Mucosa of descending colon (tissue), 3 donors: ENCODE measurements at regions not wholly inside any gene's neighbourhood (a gene's known extent, or its start where the extent isn't known, plus 50 kb on each side); places are given as distances from the start of the nearest gene placed in this dataset.

Experiments
- ATAC-seq: fragments of 200-7000 bp; cut with Tn5 transposase; one replicate; pipeline ENCODE4 v1.9.1; 2020; ENCODE audit warnings: mild to moderate bottlenecking, moderate library complexity
- DNase-seq, 3 donors: peaks; one replicate each; pipeline ENCODE4 v3.0.0-alpha.2; 2020
- H3K36me3 ChIP-seq: fragments of 200-600 bp; one replicate; pipeline ENCODE4 v1.8.0; 2021; ENCODE audit warnings: low read depth, mild to moderate bottlenecking
- H3K4me1 ChIP-seq: fragments of 200-600 bp; one replicate; pipeline ENCODE4 v1.8.0; 2021; ENCODE audit warnings: low read depth, mild to moderate bottlenecking
- H3K4me3 ChIP-seq: fragments of 200-600 bp; one replicate; pipeline ENCODE4 v1.8.0; 2021; ENCODE audit warnings: mild to moderate bottlenecking
- H3K9me3 ChIP-seq: fragments of 200-600 bp; one replicate; pipeline ENCODE4 v1.8.0; 2021; ENCODE audit warnings: mild to moderate bottlenecking
- CTCF ChIP-seq: fragments of 200-600 bp; IDR thresholded peaks from one replicate; pipeline ENCODE4 v1.8.0; 2022; ENCODE audit warnings: antibody characterized with exemption, mild to moderate bottlenecking
- intact Hi-C, 2 donors: fragments of 100-400 bp; cut with DNase I in 1 of 2; cut with micrococcal nuclease in 1 of 2; formaldehyde crosslinking; loops; one replicate each; pipeline versions ENCODE4 v1.11.0 to v1.11.1; 2022; cut with DNase I, micrococcal nuclease
- donor health status: DM: no; HTN: no; CAD: no; lungs with moderate emphysema.
- donor health status: DM: no; HTN: no; CAD: no.
- donor health status: DM: no; HTN: yes; CAD: no.

- intact Hi-C loops = no loop called here
- Histone ChIP-seq H3K4me1 (no peaks in the 10 kb centered on the region), H3K9me3 (no peaks in the 10 kb centered on the region), H3K36me3 (no peaks in the 10 kb centered on the region), H3K4me3 (no peak overlapping the region)
- no peak for ATAC-seq
- no peak for DNase-seq
- TF ChIP-seq CTCF = no peak
Measured at GRCh38 chr5:165304193-165304827, 1798.9 kb downstream of the MAT2B start.

GRCh38 chr5:165305596-165305995, 1800.2 kb downstream of the MAT2B start:
- intact Hi-C loops = no loop called here
- no peaks in the 10 kb centered on the region for H3K9me3 ChIP-seq
- ATAC-seq (no peak), DNase-seq (no peak)
- H3K4me1 ChIP-seq = no peaks in the 10 kb centered on the region
- TF ChIP-seq CTCF = no peak
- H3K36me3 ChIP-seq = no peaks in the 10 kb centered on the region
- no peak overlapping the region for H3K4me3 ChIP-seq

GRCh38 chr5:165309446-165309845, 1804.0 kb downstream of the MAT2B start:
- Histone ChIP-seq H3K36me3 (no peaks in the 10 kb centered on the region), H3K9me3 (no peaks in the 10 kb centered on the region), H3K4me3 (no peak overlapping the region), H3K4me1 (no peaks in the 10 kb centered on the region)
- ATAC-seq (no peak), DNase-seq (no peak)
- no peak for TF ChIP-seq CTCF
- intact Hi-C loops = no loop called here

GRCh38 chr5:165310031-165310430, 1804.6 kb downstream of the MAT2B start:
- no peak for TF ChIP-seq CTCF
- Histone ChIP-seq H3K4me3 (no peak overlapping the region), H3K9me3 (no peaks in the 10 kb centered on the region), H3K4me1 (no peaks in the 10 kb centered on the region), H3K36me3 (no peaks in the 10 kb centered on the region)
- intact Hi-C loops = no loop called here
- DNase-seq = no peak
- ATAC-seq = no peak

GRCh38 chr5:165321912-165322311, 1816.5 kb downstream of the MAT2B start:
- ATAC-seq = no peak
- intact Hi-C loops = no loop called here
- H3K9me3 ChIP-seq = no peaks in the 10 kb centered on the region
- H3K4me1 ChIP-seq = no peaks in the 10 kb centered on the region
- no peaks in the 10 kb centered on the region for H3K36me3 ChIP-seq
- TF ChIP-seq CTCF = no peak
- H3K4me3 ChIP-seq = no peak overlapping the region
- DNase-seq = no peak

- intact Hi-C loops = no loop called here
- Histone ChIP-seq H3K36me3 (no peaks in the 10 kb centered on the region), H3K4me3 (no peak overlapping the region), H3K9me3 (no peaks in the 10 kb centered on the region), H3K4me1 (no peaks in the 10 kb centered on the region)
- no peak for TF ChIP-seq CTCF
- no peak for ATAC-seq
- DNase-seq = no peak
Measured at GRCh38 chr5:165325221-165325620, 1819.8 kb downstream of the MAT2B start.
